ENCODE measurements at regions not wholly inside any gene's neighbourhood (a gene's known extent, or its start where the extent isn't known, plus 50 kb on each side); places are given as distances from the start of the nearest gene placed in this dataset.

- no peak for TF ChIP-seq ZNF121 (CRISPR knock-in tag; IDR thresholded peaks at IDR 0.05)
- TF ChIP-seq ESRRA (CRISPR knock-in tag; IDR thresholded peaks at IDR 0.05; ENCODE audit: borderline replicate concordance) = no peak
- no peak for TF ChIP-seq KAT7 (CRISPR knock-in tag; IDR thresholded peaks at IDR 0.05; ENCODE audit: borderline replicate concordance)
- TF ChIP-seq, protein P1, sequence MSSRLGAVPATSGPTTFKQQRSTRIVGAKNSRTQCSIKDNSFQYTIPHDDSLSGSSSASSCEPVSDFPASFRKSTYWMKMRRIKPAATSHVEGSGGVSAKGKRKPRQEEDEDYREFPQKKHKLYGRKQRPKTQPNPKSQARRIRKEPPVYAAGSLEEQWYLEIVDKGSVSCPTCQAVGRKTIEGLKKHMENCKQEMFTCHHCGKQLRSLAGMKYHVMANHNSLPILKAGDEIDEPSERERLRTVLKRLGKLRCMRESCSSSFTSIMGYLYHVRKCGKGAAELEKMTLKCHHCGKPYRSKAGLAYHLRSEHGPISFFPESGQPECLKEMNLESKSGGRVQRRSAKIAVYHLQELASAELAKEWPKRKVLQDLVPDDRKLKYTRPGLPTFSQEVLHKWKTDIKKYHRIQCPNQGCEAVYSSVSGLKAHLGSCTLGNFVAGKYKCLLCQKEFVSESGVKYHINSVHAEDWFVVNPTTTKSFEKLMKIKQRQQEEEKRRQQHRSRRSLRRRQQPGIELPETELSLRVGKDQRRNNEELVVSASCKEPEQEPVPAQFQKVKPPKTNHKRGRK (CRISPR knock-in tag; IDR thresholded peaks at IDR 0.05; ENCODE audit: borderline replicate concordance) = no peak
These were observed 142.4 kb upstream of the RGMA start (continued) for GRCh38 chr15:93231261-93231925.

DNA sequence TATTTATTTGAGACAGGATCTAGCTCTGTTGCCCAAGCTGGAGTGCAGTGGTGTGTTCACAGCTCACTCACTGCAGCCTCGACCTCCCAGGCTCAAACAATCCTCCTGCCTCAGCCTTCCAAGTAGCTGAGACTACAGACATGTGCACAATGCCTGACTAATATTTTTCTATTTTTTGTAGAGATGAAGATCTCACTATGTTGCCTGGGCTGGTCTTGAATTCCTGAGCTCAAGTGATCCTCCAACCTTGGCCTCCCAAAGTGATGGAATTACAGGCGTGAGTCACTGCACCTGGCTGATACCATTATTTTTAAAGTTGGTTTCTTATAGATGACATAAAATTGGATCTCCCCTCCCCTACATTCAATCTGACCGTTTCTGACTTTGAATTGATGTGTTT, 139.5 kb upstream of the RGMA start:
- TF ChIP-seq, protein P1 (CRISPR knock-in tag; IDR thresholded peaks at IDR 0.05; ENCODE audit: borderline replicate concordance) = no peak
- TF ChIP-seq ZNF317 (CRISPR knock-in tag; IDR thresholded peaks at IDR 0.05; ENCODE audit: borderline replicate concordance, low read depth) (no peak), PREB (CRISPR knock-in tag; IDR thresholded peaks at IDR 0.05; ENCODE audit: borderline replicate concordance) (no peak), ZNF121 (CRISPR knock-in tag; IDR thresholded peaks at IDR 0.05) (no peak), TEAD1 (CRISPR knock-in tag; IDR thresholded peaks at IDR 0.05) (no peak)
- TF ChIP-seq, protein P2, sequence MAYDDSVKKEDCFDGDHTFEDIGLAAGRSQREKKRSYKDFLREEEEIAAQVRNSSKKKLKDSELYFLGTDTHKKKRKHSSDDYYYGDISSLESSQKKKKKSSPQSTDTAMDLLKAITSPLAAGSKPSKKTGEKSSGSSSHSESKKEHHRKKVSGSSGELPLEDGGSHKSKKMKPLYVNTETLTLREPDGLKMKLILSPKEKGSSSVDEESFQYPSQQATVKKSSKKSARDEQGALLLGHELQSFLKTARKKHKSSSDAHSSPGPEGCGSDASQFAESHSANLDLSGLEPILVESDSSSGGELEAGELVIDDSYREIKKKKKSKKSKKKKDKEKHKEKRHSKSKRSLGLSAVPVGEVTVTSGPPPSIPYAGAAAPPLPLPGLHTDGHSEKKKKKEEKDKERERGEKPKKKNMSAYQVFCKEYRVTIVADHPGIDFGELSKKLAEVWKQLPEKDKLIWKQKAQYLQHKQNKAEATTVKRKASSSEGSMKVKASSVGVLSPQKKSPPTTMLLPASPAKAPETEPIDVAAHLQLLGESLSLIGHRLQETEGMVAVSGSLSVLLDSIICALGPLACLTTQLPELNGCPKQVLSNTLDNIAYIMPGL (CRISPR knock-in tag; IDR thresholded peaks at IDR 0.05) = no peak
- Mint-ChIP-seq H3K4me3 (no peak overlapping the region), H3K36me3 (no peaks in the 10 kb centered on the region), H3K4me1 (peaks cover 4% of the 10 kb centered on the region), H3K9me3 (peaks cover 13% of the 10 kb centered on the region), H3K27me3 (ENCODE audit: low read depth) (peaks cover 4% of the 10 kb centered on the region; the same call in 1 of the 2 replicates), H3K27ac (no peak overlapping the region)
- CTCF ChIA-PET = no interaction called here
- POLR2A ChIA-PET = no interaction called here
- DNase-seq (ENCODE audit: low spot score) (no peak), ATAC-seq (no peak)

- ATAC-seq = no peak
- TF ChIP-seq, protein P3, sequence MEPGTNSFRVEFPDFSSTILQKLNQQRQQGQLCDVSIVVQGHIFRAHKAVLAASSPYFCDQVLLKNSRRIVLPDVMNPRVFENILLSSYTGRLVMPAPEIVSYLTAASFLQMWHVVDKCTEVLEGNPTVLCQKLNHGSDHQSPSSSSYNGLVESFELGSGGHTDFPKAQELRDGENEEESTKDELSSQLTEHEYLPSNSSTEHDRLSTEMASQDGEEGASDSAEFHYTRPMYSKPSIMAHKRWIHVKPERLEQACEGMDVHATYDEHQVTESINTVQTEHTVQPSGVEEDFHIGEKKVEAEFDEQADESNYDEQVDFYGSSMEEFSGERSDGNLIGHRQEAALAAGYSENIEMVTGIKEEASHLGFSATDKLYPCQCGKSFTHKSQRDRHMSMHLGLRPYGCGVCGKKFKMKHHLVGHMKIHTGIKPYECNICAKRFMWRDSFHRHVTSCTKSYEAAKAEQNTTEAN (CRISPR knock-in tag; IDR thresholded peaks at IDR 0.05) = no peak
- TF ChIP-seq, protein P4, sequence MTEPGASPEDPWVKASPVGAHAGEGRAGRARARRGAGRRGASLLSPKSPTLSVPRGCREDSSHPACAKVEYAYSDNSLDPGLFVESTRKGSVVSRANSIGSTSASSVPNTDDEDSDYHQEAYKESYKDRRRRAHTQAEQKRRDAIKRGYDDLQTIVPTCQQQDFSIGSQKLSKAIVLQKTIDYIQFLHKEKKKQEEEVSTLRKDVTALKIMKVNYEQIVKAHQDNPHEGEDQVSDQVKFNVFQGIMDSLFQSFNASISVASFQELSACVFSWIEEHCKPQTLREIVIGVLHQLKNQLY (CRISPR knock-in tag; IDR thresholded peaks at IDR 0.05) = no peak
- TF ChIP-seq, protein P5, sequence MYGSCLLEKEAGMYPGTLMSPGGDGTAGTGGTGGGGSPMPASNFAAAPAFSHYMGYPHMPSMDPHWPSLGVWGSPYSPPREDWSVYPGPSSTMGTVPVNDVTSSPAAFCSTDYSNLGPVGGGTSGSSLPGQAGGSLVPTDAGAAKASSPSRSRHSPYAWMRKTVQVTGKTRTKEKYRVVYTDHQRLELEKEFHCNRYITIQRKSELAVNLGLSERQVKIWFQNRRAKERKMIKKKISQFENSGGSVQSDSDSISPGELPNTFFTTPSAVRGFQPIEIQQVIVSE (CRISPR knock-in tag; IDR thresholded peaks at IDR 0.05; ENCODE audit: borderline replicate concordance) = no peak
- no peak for TF ChIP-seq KAT7 (CRISPR knock-in tag; IDR thresholded peaks at IDR 0.05; ENCODE audit: borderline replicate concordance)
- no peak for TF ChIP-seq IRF2 (CRISPR knock-in tag; IDR thresholded peaks at IDR 0.05; ENCODE audit: borderline replicate concordance, low read depth)
- TF ChIP-seq ZNF423 (CRISPR knock-in tag; IDR thresholded peaks at IDR 0.05) = no peak
- TF ChIP-seq GRHL2 (CRISPR knock-in tag; IDR thresholded peaks at IDR 0.05; ENCODE audit: insufficient replicate concordance, severe bottlenecking) = no peak
- no peak for TF ChIP-seq ZNF138 (CRISPR knock-in tag; conservative IDR thresholded peaks at IDR 0.05)
- no peak for TF ChIP-seq GTF2I (CRISPR knock-in tag; conservative IDR thresholded peaks at IDR 0.05)
- Mint-ChIP-seq H3K4me3 (no peak overlapping the region), H3K9me3 (peaks cover 2% of the 10 kb centered on the region; the same call in 1 of the 2 replicates), H3K27me3 (ENCODE audit: low read depth) (no peaks in the 10 kb centered on the region), H3K36me3 (no peaks in the 10 kb centered on the region), H3K4me1 (peaks cover 10% of the 10 kb centered on the region), H3K27ac (no peak overlapping the region)
- POLR2A ChIA-PET = no interaction called here
- CTCF ChIA-PET = no interaction called here
- DNase-seq (ENCODE audit: low spot score) = no peak
These were observed 134.8 kb upstream of the RGMA start for GRCh38 chr15:93223803-93224202.
